Fibroblast of villous mesenchyme (primary cell): ENCODE measurements at regions not wholly inside any gene's neighbourhood (a gene's known extent, or its start where the extent isn't known, plus 50 kb on each side); places are given as distances from the start of the nearest gene placed in this dataset.
A peak's percentile ranks its signal among the peaks of the same experiment; 100 is the strongest.

Experiments
- DNase-seq: peaks from one replicate; pipeline ENCODE4 v3.0.0-alpha.2; 2010; ENCODE audit warnings: low read depth
- H3K4me3 ChIP-seq: 2 replicates; pipeline ENCODE4 v1.5.1; 2011; ENCODE audit warnings: low read depth, mild to moderate bottlenecking, low read length
- CTCF ChIP-seq: IDR thresholded peaks from 2 replicates; pipeline ENCODE4 v1.5.1; 2012; ENCODE audit warnings: low read depth, mild to moderate bottlenecking, low read length; ENCODE audit not compliant: insufficient read depth

GRCh38 chr3:72178463-72179106, 393.6 kb upstream of the PROK2 start:
- H3K4me3 ChIP-seq, result no peak overlapping the region
- no peak for DNase-seq
- no peak for TF ChIP-seq CTCF

- peak overlapping the region; percentile 15 for H3K4me3 ChIP-seq
- no peak for TF ChIP-seq CTCF
- DNase-seq, result peak; percentile 63
Measured at GRCh38 chr3:72177075-72178050, 392.4 kb upstream of the PROK2 start.

- DNase-seq, result no peak
- no peak for TF ChIP-seq CTCF
- no peak overlapping the region for H3K4me3 ChIP-seq
Measured at GRCh38 chr3:72176537-72177041, 391.6 kb upstream of the PROK2 start.

DNA sequence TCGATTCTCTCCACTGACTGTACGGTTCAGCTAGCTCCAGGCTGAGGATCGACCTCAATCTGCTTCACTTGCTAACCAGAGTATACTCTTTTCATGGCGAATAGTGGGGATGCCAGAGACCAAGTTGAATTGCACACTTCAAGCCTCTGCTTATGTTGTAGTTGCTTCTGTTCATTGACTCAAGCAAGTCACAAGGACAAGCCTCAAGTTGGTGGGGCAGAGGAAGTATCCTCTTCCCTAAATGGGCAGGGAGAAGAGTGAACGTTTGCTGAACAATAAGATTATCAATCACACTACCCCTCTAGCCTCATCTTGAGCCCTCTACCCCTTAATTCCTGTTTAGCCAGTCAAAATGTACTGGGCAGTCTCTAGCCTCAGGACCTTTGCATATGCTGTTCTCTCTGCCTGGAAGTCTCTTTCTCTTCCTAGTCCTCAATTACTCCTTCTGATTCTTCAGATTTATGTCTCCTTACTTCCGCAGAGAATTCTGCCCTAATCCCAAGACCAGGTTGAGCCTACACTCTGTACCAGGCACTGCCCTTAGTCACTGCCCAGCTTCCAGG, 390.4 kb upstream of the PROK2 start:
- no peak for TF ChIP-seq CTCF
- no peak for DNase-seq
- H3K4me3 ChIP-seq, result no peak overlapping the region

- no peak overlapping the region for H3K4me3 ChIP-seq
- TF ChIP-seq CTCF, result no peak
- DNase-seq, result no peak
Measured at GRCh38 chr3:72174890-72175289, 389.9 kb upstream of the PROK2 start.

DNA sequence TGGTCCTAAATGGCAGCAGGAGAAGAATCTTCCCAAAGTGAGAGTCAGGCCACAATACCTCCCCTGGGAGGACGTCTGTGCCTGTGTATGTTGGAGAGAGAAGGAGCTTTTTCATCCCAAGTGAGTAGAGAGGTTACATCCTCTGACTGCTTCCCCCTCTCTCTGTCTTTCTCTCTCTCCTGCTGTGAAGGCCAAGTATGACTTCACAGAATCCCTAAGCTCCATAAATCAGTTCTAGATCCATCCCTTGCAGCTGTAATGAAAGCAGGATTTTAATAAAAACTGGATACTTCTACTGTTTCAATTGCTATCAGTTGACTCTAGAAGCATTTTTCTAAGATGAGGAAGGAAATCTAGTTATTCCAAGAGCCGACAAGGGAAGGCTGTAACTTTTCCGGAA, 389.1 kb upstream of the PROK2 start:
- peak; percentile 8 for DNase-seq

More for the DNA sequence above, 389.1 kb upstream of the PROK2 start:
- H3K4me3 ChIP-seq, result no peak overlapping the region
- TF ChIP-seq CTCF, result no peak
